Naive B cell (primary cell): ENCODE measurements at regions not wholly inside any gene's neighbourhood (a gene's known extent, or its start where the extent isn't known, plus 50 kb on each side); places are given as distances from the start of the nearest gene placed in this dataset.
A peak's percentile ranks its signal among the peaks of the same experiment; 100 is the strongest.

ENCODE experiments used
- ATAC-seq, 2 donors: fragments of 150-1000 bp; cut with Tn5 transposase; 2 replicates each; pipeline ENCODE4 v1.10.0; 2021; ENCODE audit warnings: low read depth in 2 of 2, mild to moderate bottlenecking in 2 of 2, moderate library complexity in 2 of 2
- DNase-seq: peaks from one replicate; pipeline ENCODE4 v3.0.0; 2022
- H3K27ac Mint-ChIP-seq, 6 donors: one replicate each; pipeline ENCODE4 v1.8.0; 2020 to 2022; ENCODE audit warnings: mild to moderate bottlenecking in 6 of 6, mixed read lengths in 6 of 6, moderate library complexity in 5 of 6, inconsistent platforms in 2 of 6
- H3K27me3 Mint-ChIP-seq, 3 donors: one replicate each; pipeline ENCODE4 v1.8.0; 2021 to 2022; ENCODE audit warnings: mixed read lengths in 3 of 3, mild to moderate bottlenecking in 1 of 3
- H3K36me3 Mint-ChIP-seq, 2 donors: one replicate each; pipeline ENCODE4 v1.8.0; 2020 to 2022; ENCODE audit warnings: mixed read lengths in 2 of 2, inconsistent platforms in 1 of 2, mild to moderate bottlenecking in 1 of 2
- H3K4me1 Mint-ChIP-seq, 3 donors: one replicate each; pipeline ENCODE4 v1.8.0; 2020 to 2022; ENCODE audit warnings: mixed read lengths in 3 of 3, inconsistent platforms in 1 of 3, mild to moderate bottlenecking in 1 of 3, moderate library complexity in 1 of 3
- H3K4me3 Mint-ChIP-seq, 8 donors: one replicate each; pipeline ENCODE4 v1.8.0; 2020 to 2022; ENCODE audit warnings: mild to moderate bottlenecking in 8 of 8, mixed read lengths in 8 of 8, moderate library complexity in 8 of 8, inconsistent platforms in 2 of 8
- H3K9me3 Mint-ChIP-seq, 7 donors: one replicate each; pipeline ENCODE4 v1.8.0; 2020 to 2022; ENCODE audit warnings: mixed read lengths in 7 of 7, mild to moderate bottlenecking in 5 of 7, inconsistent platforms in 2 of 7, moderate library complexity in 1 of 7

DNA sequence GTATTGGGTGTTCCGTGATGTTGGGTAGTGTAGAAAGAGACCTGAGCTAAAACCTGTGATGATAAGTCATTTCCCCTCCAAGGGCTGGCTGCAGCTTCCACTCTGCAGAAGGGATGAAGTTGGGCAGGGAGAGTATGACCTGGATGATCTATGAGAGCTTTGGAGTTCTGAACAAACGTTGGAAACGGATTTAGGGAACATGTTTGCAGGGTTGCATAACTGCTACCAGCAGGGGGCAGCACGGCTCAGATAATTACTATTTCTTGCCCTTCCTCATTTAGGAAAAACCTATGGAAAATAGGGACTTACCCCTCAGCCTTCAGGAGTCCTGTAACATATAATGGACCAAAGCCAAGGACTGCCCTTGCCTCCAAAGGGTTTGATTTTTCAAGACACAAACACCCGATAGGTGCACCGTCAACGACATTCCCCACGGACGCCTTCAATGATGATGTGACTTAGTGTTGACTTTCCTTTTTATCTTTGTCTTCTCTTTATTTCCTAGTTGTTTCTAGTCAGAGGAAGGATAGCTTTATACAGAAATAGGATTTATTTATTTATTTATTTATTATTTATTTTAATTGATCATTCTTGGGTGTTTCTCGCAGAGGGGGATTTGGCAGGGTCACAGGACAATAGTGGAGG is 164.9 kb upstream of the SASH1 start:
- no peak for DNase-seq
- no peak for ATAC-seq
- Mint-ChIP-seq H3K9me3 (peaks cover 0 to 17% (median 9%) of the 10 kb centered on the region in 7 donors), H3K36me3 (peaks cover 0 to 3% of the 10 kb centered on the region in 2 donors), H3K27ac (no peak overlapping the region), H3K4me1 (no peaks in the 10 kb centered on the region), H3K27me3 (peaks cover 20 to 28% (median 25%) of the 10 kb centered on the region in 3 donors), H3K4me3 (no peak overlapping the region)

DNA sequence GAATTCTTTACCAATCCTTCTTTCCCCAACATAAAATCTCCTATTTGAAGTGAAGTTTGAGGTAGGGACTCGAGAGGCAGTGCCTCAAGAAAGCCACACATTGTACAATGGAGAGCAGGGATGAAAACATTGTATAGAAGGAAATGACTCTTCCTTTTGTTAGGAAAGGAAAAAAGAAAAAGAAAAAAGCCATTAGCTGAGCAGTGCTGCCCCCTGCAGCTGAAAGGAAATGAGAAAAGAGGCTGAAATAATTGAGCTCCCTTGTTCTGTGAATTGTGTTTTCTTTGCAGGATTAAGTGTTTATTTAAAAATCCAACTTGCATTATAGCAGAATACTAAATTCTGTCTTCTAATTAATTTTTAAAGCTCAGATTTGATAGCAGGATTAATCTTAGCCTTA is 162.9 kb upstream of the SASH1 start:
- Mint-ChIP-seq H3K4me3 (no peak overlapping the region), H3K27ac (no peak overlapping the region), H3K27me3 (peaks cover 12 to 34% (median 22%) of the 10 kb centered on the region in 3 donors), H3K4me1 (no peaks in the 10 kb centered on the region), H3K36me3 (peaks cover 0 to 3% of the 10 kb centered on the region in 2 donors), H3K9me3 (peaks cover 0 to 17% (median 9%) of the 10 kb centered on the region in 7 donors)
- DNase-seq (no peak), ATAC-seq (no peak)

DNA sequence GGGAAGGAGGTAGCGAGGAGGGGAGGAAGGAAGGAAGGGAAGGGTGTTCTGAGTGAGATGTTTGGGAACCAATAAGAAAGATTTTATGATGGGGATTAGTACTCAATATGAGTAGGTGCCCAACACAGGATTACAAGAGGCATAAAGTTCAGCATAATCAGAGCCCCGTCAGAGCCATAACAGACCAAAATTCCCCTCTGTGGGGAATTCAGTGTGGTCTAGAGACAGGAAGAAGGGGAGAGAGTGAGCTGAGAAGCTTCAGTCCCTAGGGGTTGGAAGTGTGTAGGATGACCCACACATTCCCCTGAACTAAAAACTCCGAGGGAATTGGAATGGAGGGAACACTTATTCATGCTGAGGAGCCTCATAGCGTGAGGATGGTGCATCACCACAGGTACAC is 160.3 kb upstream of the SASH1 start:
- H3K9me3 Mint-ChIP-seq = peaks cover 0 to 9% (median 4%) of the 10 kb centered on the region in 7 donors

GRCh38 chr6:148183776-148184175 is 158.9 kb upstream of the SASH1 start:
- DNase-seq = no peak
- Mint-ChIP-seq H3K4me1 (no peaks in the 10 kb centered on the region), H3K9me3 (peaks cover 0 to 5% (median 0%) of the 10 kb centered on the region in 7 donors), H3K27ac (no peak overlapping the region), H3K36me3 (no peaks in the 10 kb centered on the region), H3K27me3 (peaks cover 21 to 40% (median 33%) of the 10 kb centered on the region in 3 donors), H3K4me3 (no peak overlapping the region)
- ATAC-seq = no peak

More for the DNA sequence above, 160.3 kb upstream of the SASH1 start:
- no peak overlapping the region for H3K27ac Mint-ChIP-seq
- no peaks in the 10 kb centered on the region for H3K4me1 Mint-ChIP-seq
- peaks cover 12 to 36% (median 32%) of the 10 kb centered on the region in 3 donors for H3K27me3 Mint-ChIP-seq
- DNase-seq (no peak), ATAC-seq (no peak)
- no peaks in the 10 kb centered on the region for H3K36me3 Mint-ChIP-seq
- no peak overlapping the region for H3K4me3 Mint-ChIP-seq

- Mint-ChIP-seq H3K27me3 (peaks cover 29 to 52% (median 33%) of the 10 kb centered on the region in 3 donors), H3K4me1 (no peaks in the 10 kb centered on the region), H3K4me3 (no peak overlapping the region), H3K36me3 (no peaks in the 10 kb centered on the region), H3K27ac (peak overlapping the region in 1 of 6 donors; percentile 18), H3K9me3 (peaks cover 0 to 1% (median 0%) of the 10 kb centered on the region in 7 donors)
- ATAC-seq = no peak
- no peak for DNase-seq
Observed at GRCh38 chr6:148186916-148187315, 155.7 kb upstream of the SASH1 start.

DNA sequence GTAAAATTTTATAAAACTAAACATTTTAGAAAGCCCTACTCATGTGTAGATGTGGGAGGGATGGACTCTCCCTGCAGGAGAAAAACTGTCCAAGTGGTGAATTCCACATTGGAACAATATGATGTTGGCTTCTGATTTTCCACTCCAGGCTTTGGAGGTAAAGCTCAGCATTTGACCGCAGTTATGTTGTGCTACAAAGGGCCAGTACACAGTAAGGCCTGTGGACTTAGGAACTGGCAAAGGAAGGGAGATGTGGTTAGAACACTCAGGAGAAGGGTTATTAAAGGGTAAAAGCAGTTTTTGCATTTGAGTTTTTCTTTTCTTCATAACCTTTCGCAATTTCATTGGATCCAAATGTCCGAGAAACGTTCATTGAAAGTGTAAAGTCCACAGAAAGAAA is 150.3 kb upstream of the SASH1 start:
- DNase-seq (no peak), ATAC-seq (no peak)
- no peaks in the 10 kb centered on the region for H3K36me3 Mint-ChIP-seq
- peaks cover 35 to 50% (median 43%) of the 10 kb centered on the region in 3 donors for H3K27me3 Mint-ChIP-seq
- H3K9me3 Mint-ChIP-seq = peaks cover 0 to 3% (median 1%) of the 10 kb centered on the region in 7 donors
- no peaks in the 10 kb centered on the region for H3K4me1 Mint-ChIP-seq
- no peak overlapping the region for H3K4me3 Mint-ChIP-seq
- H3K27ac Mint-ChIP-seq = no peak overlapping the region

- no peak overlapping the region for H3K4me3 Mint-ChIP-seq
- no peak for ATAC-seq
- H3K4me1 Mint-ChIP-seq = peaks cover 0 to 3% (median 0%) of the 10 kb centered on the region in 3 donors
- peaks cover 43 to 58% (median 50%) of the 10 kb centered on the region in 3 donors for H3K27me3 Mint-ChIP-seq
- no peak overlapping the region for H3K27ac Mint-ChIP-seq
- peaks cover 0 to 6% (median 2%) of the 10 kb centered on the region in 7 donors for H3K9me3 Mint-ChIP-seq
- DNase-seq = no peak
- H3K36me3 Mint-ChIP-seq = no peaks in the 10 kb centered on the region
Observed at GRCh38 chr6:148193063-148193680, 149.5 kb upstream of the SASH1 start.

DNA sequence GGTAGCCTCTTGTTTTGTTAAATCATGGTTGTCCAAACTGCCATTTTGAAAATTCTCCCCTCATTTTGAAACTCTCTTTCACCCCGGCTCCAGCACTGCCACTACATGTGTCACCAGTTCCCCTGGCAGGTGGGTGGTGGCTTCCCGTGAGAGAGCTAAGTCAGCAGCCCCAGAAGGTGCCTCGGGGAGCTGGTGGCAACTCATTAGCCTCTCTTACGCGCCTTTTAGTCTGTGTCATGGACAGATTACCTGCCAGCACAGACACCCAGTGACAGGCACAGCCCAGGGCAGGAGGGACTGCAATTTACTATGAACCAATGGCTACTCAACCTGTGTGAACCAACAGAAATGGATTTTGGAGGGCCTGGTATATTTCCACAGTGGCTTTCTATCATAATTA is 147.1 kb upstream of the SASH1 start:
- Mint-ChIP-seq H3K4me3 (no peak overlapping the region), H3K27me3 (peaks cover 46 to 54% (median 50%) of the 10 kb centered on the region in 3 donors), H3K36me3 (peaks cover 0 to 8% of the 10 kb centered on the region in 2 donors), H3K4me1 (peaks cover 0 to 3% (median 0%) of the 10 kb centered on the region in 3 donors), H3K9me3 (peaks cover 0 to 8% (median 3%) of the 10 kb centered on the region in 7 donors), H3K27ac (no peak overlapping the region)
- DNase-seq (no peak), ATAC-seq (no peak)

GRCh38 chr6:148199584-148199983 is 143.1 kb upstream of the SASH1 start:
- Mint-ChIP-seq H3K9me3 (peaks cover 4 to 34% (median 15%) of the 10 kb centered on the region in 7 donors), H3K4me3 (peak overlapping the region in 1 of 8 donors; percentile 61), H3K36me3 (peaks cover 0 to 21% of the 10 kb centered on the region in 2 donors), H3K27me3 (peaks cover 56 to 70% (median 61%) of the 10 kb centered on the region in 3 donors), H3K27ac (no peak overlapping the region), H3K4me1 (peaks cover 4 to 10% (median 8%) of the 10 kb centered on the region in 3 donors)
- DNase-seq = no peak
- no peak for ATAC-seq

GRCh38 chr6:148200293-148200692 is 142.3 kb upstream of the SASH1 start:
- no peak overlapping the region for H3K27ac Mint-ChIP-seq
- H3K36me3 Mint-ChIP-seq = peaks cover 0 to 21% of the 10 kb centered on the region in 2 donors
- peaks cover 4 to 15% (median 8%) of the 10 kb centered on the region in 3 donors for H3K4me1 Mint-ChIP-seq
- DNase-seq (no peak), ATAC-seq (no peak)
- H3K27me3 Mint-ChIP-seq = peaks cover 60 to 71% (median 62%) of the 10 kb centered on the region in 3 donors
- H3K4me3 Mint-ChIP-seq = no peak overlapping the region
- peaks cover 4 to 41% (median 18%) of the 10 kb centered on the region in 7 donors for H3K9me3 Mint-ChIP-seq

GRCh38 chr6:148200781-148201180 is 141.9 kb upstream of the SASH1 start:
- Mint-ChIP-seq H3K36me3 (peaks cover 0 to 21% of the 10 kb centered on the region in 2 donors), H3K27ac (no peak overlapping the region), H3K4me3 (no peak overlapping the region), H3K27me3 (peaks cover 60 to 71% (median 66%) of the 10 kb centered on the region in 3 donors), H3K9me3 (peaks cover 2 to 44% (median 18%) of the 10 kb centered on the region in 7 donors), H3K4me1 (peaks cover 4 to 17% (median 8%) of the 10 kb centered on the region in 3 donors)
- DNase-seq (no peak), ATAC-seq (no peak)

DNA sequence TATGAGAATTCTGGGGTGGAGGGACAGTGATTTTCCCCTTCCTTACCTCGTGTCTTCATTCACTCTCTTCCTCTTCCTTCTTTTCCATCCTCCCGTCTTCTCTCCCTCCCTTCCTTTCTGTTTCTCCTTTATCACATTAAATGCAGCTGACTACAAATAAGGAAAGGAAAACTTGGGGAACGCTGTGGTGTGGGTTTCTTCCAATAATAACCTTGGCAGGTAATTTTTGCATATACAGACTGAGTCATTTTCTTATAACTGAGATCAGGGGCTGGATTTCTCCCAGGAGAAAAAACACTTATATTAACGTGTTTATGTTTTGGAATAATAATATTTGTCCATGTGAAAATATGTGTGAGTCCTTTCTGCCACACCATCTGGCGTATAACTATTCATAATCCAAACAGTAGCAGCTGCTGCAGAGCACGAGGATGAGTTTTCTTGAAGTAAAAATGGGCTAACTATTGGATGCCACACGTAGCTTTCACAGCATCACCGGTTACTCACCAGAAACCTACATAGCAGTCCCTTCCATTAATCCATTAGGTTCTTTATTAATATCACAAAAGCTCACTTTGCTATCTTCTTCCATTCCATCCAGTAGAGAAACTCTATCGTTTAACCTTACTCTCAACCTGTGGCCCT is 139.2 kb upstream of the SASH1 start:
- H3K27ac Mint-ChIP-seq = peak overlapping the region in 1 of 6 donors; percentile 78
- ATAC-seq (no peak), DNase-seq (no peak)
- H3K4me3 Mint-ChIP-seq = no peak overlapping the region
- peaks cover 2 to 41% (median 14%) of the 10 kb centered on the region in 7 donors for H3K9me3 Mint-ChIP-seq
- peaks cover 51 to 64% (median 57%) of the 10 kb centered on the region in 3 donors for H3K27me3 Mint-ChIP-seq
- H3K36me3 Mint-ChIP-seq = peaks cover 0 to 21% of the 10 kb centered on the region in 2 donors
- H3K4me1 Mint-ChIP-seq = peaks cover 4 to 17% (median 6%) of the 10 kb centered on the region in 3 donors

DNA sequence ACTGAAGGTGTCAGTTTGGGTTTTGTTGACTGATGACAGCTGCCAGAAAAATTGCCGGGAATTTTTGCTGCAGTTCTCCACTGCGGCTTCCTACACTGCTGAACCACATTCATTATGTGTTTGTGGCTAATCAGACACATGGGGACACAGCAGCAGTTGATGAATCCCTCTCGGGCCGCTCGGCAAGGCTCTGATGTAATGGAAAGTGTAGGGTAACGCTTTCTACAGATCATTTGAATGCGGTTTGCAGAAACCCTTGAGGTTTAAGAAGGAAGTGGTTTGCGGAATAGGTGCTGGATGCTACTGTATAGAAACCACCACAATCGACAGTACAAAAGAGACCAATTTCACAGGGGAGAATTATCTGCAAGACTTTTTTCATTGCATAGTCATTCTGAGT is 138.7 kb upstream of the SASH1 start:
- H3K4me3 Mint-ChIP-seq = peak overlapping the region in 1 of 8 donors; percentile 57
- peaks cover 0 to 21% of the 10 kb centered on the region in 2 donors for H3K36me3 Mint-ChIP-seq
- H3K9me3 Mint-ChIP-seq = peaks cover 2 to 41% (median 14%) of the 10 kb centered on the region in 7 donors
- H3K4me1 Mint-ChIP-seq = peaks cover 4 to 17% (median 6%) of the 10 kb centered on the region in 3 donors
- peak; percentile 77 to 87 for ATAC-seq
- H3K27ac Mint-ChIP-seq = peak overlapping the region in 2 of 6 donors; percentile 39 to 78
- DNase-seq = peak; percentile 43
- H3K27me3 Mint-ChIP-seq = peaks cover 52 to 65% (median 58%) of the 10 kb centered on the region in 3 donors
